HG03103 (cell line): ENCODE measurements at regions not wholly inside any gene's neighbourhood (a gene's known extent, or its start where the extent isn't known, plus 50 kb on each side); places are given as distances from the start of the nearest gene placed in this dataset.
"Not testable (repeated sequence)": the region's sequence is repeated elsewhere in the genome, so short reads cannot be mapped to it uniquely, and the experiment has no call there.

Source experiments
- ATAC-seq: cut with Tn5 transposase; IDR thresholded peaks from one replicate; pipeline ENCODE4 v1.9.1; 2021; ENCODE audit warnings: low read depth; ENCODE audit not compliant: unreplicated experiment

DNA sequence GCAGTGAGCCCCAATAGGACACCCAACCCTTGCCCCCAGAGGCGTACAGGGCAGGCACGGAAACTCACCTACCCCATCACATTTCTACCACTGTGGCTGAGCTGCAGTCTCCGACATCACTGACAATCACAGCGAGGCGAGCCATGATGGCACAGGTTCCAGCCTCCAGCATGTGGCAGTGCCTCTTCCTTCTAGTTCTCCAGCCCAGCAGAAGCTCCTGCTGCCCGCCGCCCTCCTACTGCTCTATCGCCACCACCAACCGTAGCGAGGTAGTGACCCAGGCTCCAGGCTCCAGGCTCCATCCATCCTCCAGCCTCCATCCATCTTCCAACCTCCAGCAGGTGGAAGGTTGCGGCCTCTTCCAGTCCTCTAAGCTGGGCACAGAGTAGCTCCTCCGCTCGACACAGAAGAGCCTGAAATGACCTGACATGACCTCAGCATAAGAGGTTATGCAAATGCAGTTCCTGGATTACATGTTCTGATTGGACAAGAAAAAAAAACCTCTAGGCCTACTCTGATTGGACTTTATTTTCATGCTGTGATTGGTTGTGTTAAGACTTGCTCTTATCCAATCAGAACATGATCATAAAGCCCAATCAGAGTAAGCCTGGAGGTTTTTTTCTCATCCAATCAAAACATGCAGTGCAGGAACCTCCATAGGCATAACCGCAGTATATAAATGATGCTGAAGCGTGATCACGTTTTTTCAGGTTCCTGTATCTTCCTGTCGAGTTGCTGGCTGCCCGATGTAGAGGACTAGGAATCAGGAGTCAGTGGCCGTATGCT lies 438.9 kb upstream of the ZNF337 start:
- ATAC-seq, result no peak

GRCh38 chr20:26134606-26135005 lies 438.0 kb upstream of the ZNF337 start:
- no peak for ATAC-seq

- ATAC-seq, result not testable (repeated sequence)
Measured at GRCh38 chr20:26133794-26134193, 437.1 kb upstream of the ZNF337 start.

DNA sequence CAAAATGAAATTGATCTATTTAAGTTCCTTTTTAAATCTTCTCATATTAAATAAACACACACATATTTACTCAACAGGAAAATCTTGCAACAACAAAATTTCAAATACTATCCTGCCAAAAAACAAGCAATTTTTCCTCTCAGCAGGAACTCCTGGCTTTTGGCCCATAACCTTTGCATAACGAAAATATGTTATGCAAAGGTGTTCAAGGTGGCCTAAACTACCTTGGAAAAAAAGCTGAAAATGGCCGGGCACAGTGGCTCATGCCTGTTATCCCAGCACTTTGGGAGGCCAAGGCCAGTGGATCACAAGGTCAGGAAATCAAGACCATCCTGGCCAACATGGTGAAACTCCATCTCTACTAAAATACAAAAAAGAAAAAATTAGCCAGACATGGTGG lies 424.3 kb upstream of the ZNF337 start:
- ATAC-seq, result not testable (repeated sequence)

- not testable (repeated sequence) for ATAC-seq
Measured at GRCh38 chr20:26094498-26094897, 397.8 kb upstream of the ZNF337 start.

GRCh38 chr20:26091921-26092320 lies 395.3 kb upstream of the ZNF337 start:
- not testable (repeated sequence) for ATAC-seq

DNA sequence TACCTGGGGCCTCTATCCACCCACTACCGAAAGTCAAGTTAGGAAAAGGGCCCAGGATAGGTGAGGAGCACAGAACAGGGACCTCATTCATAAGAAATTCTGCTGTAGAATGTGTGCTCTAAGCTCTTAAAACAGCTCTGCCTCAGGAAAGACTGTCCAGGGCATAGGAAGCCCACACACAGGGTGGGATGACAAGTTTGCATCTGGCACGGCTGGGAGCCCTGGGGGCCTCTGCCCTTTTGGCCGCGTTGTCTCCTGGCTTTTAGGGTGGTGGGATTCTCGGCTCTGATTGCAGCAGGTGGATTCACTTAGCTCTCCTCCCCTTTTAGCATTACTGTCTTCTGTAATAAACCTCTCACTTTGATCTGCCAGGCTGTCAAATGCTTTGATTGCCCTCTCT lies 389.5 kb upstream of the ZNF337 start:
- ATAC-seq, result not testable (repeated sequence)

DNA sequence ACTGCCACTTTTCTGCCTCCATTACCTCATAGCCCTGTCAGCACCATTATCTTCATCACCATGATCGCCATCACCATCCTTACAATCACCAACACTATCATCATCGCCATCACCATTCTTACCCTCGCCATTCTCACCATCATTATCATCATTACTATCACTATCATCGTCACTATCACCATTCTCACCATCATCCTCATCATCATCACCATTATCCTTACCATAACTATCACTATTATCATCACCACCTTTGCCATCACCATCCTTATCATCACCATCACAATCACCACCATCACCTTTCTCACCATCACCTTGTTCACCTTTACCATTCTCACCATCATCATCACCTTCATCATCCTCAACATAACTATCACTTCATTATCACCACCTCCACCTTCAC lies 377.3 kb upstream of the ZNF337 start:
- not testable (repeated sequence) for ATAC-seq

DNA sequence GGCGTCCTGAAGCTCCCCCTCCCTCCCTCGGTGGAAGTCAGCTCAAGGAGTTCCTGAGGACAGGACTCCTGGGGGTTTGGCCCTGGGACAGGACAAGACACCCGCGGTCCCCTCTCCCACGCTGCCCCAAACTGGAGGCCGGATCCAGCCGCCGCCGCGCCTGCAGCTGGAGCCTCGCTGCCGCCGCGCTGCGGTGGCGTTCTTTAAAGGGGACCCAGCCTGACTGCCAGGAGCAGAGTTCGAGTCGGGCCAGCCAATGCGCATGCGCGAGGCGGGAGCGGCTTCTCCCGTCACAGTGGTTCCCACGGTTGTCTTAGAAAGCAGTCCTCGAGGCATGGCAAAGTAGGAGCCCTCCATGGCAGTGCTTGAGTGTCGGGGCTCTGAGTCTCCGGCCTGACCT lies 362.7 kb upstream of the ZNF337 start:
- not testable (repeated sequence) for ATAC-seq

DNA sequence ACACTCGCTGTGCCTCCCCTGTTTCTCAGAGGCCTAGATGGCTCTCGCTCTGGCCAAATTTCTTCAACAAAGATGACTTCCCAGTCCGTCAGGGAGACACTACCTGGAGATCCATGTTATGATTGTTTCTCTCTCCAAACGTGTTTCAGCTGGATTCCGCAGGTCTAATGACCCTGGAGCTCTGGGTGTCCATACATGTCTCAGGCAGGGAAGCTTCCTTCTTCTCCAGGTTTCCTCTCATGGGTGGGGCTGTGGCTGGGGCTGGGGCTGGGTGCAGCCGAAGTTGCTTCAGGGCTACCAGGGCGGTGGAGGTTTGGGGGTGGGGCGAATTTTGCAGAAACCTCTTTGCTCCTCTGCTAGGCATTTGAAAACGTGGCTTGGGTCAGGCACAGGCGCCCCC lies 361.8 kb upstream of the ZNF337 start:
- ATAC-seq, result not testable (repeated sequence)

DNA sequence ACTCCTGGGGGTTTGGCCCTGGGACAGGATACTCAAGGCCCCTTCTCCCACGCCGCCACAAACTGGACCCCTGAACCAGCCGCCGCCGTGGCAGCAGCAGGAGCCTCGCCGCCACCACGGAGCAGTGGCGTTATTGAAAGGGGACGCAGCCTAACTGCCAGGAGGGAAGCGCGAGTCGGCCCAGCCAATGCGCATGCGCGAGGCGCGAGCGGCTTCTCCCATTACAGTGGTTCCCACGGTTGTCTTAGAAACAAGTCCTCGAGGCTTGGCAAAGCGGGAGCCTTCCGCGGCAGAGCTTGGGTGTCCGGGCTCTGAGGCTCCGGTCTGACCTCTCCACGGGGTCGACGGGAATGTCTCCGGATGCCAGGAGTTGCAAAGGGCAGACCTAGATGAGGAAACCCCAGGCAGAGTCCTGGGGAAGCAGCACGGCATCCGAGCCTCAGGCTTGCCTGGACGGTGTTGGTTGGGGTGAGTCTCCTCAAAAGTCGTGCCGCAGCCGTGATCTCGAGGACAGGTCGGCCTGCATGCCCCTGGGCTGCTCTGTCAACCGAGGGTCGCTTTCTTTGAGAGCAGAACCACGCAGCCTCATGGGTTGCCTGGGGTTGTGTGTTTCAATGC lies 360.6 kb upstream of the ZNF337 start:
- not testable (repeated sequence) for ATAC-seq

- not testable (repeated sequence) for ATAC-seq
Measured at GRCh38 chr20:26025792-26026191, 329.1 kb upstream of the ZNF337 start.

GRCh38 chr20:26010942-26011276 lies 314.3 kb upstream of the ZNF337 start:
- ATAC-seq, result not testable (repeated sequence)

DNA sequence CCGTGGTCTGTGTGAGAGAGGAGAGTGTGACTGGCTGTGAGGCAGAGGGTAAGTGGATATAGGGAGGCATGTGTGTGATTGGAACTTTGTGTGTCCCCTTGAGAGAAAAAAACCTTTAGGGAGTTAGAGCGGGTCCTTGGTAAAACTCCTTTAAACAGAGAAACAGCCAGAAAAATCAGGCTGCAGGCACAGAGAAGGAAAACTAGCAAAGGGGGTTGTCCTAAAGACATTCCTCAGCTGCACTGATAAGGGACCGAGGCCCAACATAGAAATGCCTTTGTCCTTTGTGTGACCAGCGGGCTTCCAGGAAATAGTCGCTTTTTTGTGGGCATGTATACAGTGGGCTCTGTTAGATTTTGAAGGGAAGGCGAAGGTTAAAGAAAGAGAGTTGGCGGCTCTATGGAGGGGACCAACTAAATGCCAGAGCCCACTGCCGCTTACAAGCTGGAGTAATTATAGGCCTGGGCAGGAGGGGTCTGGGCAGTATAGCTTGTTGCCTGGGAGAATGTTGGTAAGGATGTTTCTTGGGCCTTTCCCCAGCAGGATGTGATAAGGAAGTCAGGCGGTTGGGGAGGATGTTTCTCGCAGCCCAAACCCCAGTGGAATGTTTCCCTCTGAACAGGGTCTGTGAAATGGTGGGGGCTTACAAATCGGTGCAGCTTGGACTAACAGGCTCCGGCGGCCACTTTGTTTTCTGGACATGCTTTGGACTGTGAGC lies 313.7 kb upstream of the ZNF337 start:
- not testable (repeated sequence) for ATAC-seq

DNA sequence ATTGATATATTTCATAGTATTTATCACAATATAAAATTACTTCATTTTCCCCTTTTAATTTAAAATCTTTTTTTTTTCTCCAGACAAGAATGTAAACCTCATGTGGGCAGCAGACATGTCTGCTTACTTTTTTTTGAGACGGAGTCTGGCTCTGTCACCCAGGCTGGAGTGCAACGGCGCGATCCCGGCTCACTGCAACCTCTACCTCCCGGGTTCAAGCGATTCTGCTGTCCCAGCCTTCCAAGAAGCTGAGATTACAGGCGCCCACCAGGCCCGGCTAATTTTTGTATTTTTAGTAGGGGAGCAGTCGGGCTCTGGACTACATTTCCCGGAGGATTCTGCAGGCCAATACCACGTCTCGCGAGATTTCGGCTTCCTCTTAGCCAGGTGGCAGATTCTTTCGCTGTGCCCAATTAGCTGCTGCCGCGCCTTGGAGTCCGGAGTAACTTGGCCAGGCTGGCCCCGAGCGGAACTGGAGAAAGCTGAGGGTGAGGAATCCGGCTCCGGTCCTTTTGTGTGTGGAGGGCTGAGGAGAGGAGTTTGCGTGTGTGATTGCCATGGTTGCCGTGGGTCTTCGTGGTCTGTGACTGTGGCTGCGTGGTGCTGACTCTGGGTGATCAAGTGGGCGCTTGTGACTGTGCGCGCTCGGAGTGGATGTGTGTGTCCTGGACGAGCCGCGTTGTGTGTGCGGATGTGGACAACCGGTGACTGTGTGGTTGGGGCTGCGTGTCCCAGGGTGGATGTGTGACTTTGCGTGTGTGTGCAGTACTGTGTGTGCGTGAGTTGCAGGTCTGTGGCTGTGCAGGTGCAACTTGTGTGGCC lies 313.0 kb upstream of the ZNF337 start:
- not testable (repeated sequence) for ATAC-seq

DNA sequence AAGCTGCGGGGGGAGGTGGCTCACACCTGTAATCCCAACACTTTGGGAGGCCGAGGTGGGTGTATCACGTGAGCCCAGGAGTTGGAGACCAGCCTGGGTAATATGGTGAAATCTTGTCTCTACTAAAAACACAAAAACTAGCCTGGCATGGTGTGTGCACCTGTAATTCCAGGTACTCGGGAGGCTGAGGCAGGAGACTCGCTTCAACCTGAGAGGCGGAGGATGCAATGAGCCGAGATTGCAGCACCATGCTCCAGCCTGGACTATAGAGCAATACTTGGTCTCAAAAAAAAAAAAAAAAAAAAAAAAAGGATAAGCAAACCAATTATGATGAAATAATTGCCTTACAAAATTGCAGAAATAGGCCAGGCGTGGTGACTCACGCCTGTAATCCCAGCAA lies 311.4 kb upstream of the ZNF337 start:
- ATAC-seq, result not testable (repeated sequence)

DNA sequence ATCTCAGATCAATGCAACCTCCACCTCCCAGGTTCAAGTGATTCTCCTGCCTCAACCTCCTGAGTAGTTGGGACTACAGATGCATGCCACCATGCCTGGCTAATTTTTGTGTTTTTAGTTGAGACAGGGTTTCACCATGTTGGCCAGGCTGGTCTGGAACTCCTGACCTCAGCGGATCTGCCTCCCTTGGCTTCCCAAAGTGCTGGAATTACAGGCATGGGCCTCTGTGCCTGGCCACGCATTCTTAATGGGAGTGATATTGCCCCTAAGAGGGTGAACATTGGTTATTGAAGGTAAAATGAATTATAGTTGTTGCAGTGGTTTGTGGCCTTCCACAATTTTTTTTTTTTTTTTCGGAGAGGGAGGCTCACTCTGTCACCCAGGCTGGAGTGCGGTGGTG lies 309.5 kb upstream of the ZNF337 start:
- ATAC-seq, result not testable (repeated sequence)

- not testable (repeated sequence) for ATAC-seq
Measured at GRCh38 chr20:26003959-26004358, 307.3 kb upstream of the ZNF337 start.

GRCh38 chr20:25997367-25998038 lies 300.9 kb upstream of the ZNF337 start:
- ATAC-seq, result not testable (repeated sequence)

DNA sequence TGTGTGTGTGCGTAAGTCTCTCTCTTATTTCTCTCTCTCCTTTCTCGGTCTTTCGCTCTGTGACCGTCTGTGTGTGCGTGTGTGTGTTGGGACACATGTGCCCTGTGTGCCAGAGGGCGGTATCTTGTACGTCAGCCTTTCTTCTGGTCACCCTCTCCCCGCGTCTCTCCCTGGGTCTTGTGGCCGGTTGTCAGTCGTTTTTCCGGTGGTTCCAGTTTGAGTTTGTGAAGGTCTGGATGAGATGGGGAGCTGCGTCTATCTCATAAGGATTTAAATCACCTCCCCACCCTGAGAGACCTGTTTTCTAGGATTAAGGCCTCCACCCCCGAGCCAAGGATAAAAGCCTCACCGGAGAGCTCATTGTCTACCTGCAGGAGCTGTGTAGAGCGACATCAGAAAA lies 295.5 kb upstream of the ZNF337 start:
- ATAC-seq, result no peak
